ENCODE measurements at regions not wholly inside any gene's neighbourhood (a gene's known extent, or its start where the extent isn't known, plus 50 kb on each side); places are given as distances from the start of the nearest gene placed in this dataset.
"Not testable (repeated sequence)": the region's sequence is repeated elsewhere in the genome, so short reads cannot be mapped to it uniquely, and the experiment has no call there.

GRCh38 chr21:35601211-35601610, 459.1 kb downstream of the SETD4 start:
- Histone ChIP-seq H3K36me3 (ENCODE audit: control insufficient read depth in 5 of 5, insufficient read depth in 5 of 5, low read length in 5 of 5) (no peaks in the 10 kb centered on the region), H3K27ac (ENCODE audit: low read depth, low read length) (no peak overlapping the region), H3K9me3 (ENCODE audit: control insufficient read depth in 5 of 5, low read length in 5 of 5) (no peaks in the 10 kb centered on the region), H3K27me3 (ENCODE audit: control insufficient read depth in 5 of 5, insufficient read depth in 4 of 5, low read length in 5 of 5) (peaks cover 0 to 5% (median 4%) of the 10 kb centered on the region in 5 donors), H3K4me3 (ENCODE audit: low read depth in 1 of 5, low read length in 5 of 5) (no peak overlapping the region), H3K9ac (ENCODE audit: low read length in 5 of 5) (no peak overlapping the region), H3K4me1 (ENCODE audit: control insufficient read depth in 5 of 5, insufficient read depth in 5 of 5, low read length in 5 of 5) (no peaks in the 10 kb centered on the region)

- Histone ChIP-seq H3K27me3 (ENCODE audit: control insufficient read depth in 5 of 5, insufficient read depth in 4 of 5, low read length in 5 of 5) (peaks cover 0 to 5% (median 4%) of the 10 kb centered on the region in 5 donors), H3K9me3 (ENCODE audit: control insufficient read depth in 5 of 5, low read length in 5 of 5) (no peaks in the 10 kb centered on the region), H3K9ac (ENCODE audit: low read length in 5 of 5) (no peak overlapping the region), H3K27ac (ENCODE audit: low read depth, low read length) (no peak overlapping the region), H3K36me3 (ENCODE audit: control insufficient read depth in 5 of 5, insufficient read depth in 5 of 5, low read length in 5 of 5) (no peaks in the 10 kb centered on the region), H3K4me1 (ENCODE audit: control insufficient read depth in 5 of 5, insufficient read depth in 5 of 5, low read length in 5 of 5) (no peaks in the 10 kb centered on the region), H3K4me3 (ENCODE audit: low read depth in 1 of 5, low read length in 5 of 5) (no peak overlapping the region)
Observed at GRCh38 chr21:35599164-35599563, 461.2 kb downstream of the SETD4 start.

GRCh38 chr21:35597750-35598339, 462.5 kb downstream of the SETD4 start:
- Histone ChIP-seq H3K4me3 (ENCODE audit: low read depth in 1 of 5, low read length in 5 of 5) (no peak overlapping the region), H3K27ac (ENCODE audit: low read depth, low read length) (no peak overlapping the region), H3K4me1 (ENCODE audit: control insufficient read depth in 5 of 5, insufficient read depth in 5 of 5, low read length in 5 of 5) (no peaks in the 10 kb centered on the region), H3K27me3 (ENCODE audit: control insufficient read depth in 5 of 5, insufficient read depth in 4 of 5, low read length in 5 of 5) (peaks cover 0 to 5% (median 0%) of the 10 kb centered on the region in 5 donors), H3K36me3 (ENCODE audit: control insufficient read depth in 5 of 5, insufficient read depth in 5 of 5, low read length in 5 of 5) (no peaks in the 10 kb centered on the region), H3K9me3 (ENCODE audit: control insufficient read depth in 5 of 5, low read length in 5 of 5) (no peaks in the 10 kb centered on the region), H3K9ac (ENCODE audit: low read length in 5 of 5) (no peak overlapping the region)

- Histone ChIP-seq H3K36me3 (ENCODE audit: control insufficient read depth in 5 of 5, insufficient read depth in 5 of 5, low read length in 5 of 5) (no peaks in the 10 kb centered on the region), H3K9me3 (ENCODE audit: control insufficient read depth in 5 of 5, low read length in 5 of 5) (no peaks in the 10 kb centered on the region)
Observed at GRCh38 chr21:35594905-35595304, 465.4 kb downstream of the SETD4 start.

GRCh38 chr21:35593000-35593502, 467.3 kb downstream of the SETD4 start:
- no peak overlapping the region for H3K4me3 ChIP-seq (ENCODE audit: low read depth in 1 of 5, low read length in 5 of 5)
- H3K36me3 ChIP-seq (ENCODE audit: control insufficient read depth in 5 of 5, insufficient read depth in 5 of 5, low read length in 5 of 5), result no peaks in the 10 kb centered on the region
- peaks cover 0 to 2% (median 0%) of the 10 kb centered on the region in 5 donors for H3K27me3 ChIP-seq (ENCODE audit: control insufficient read depth in 5 of 5, insufficient read depth in 4 of 5, low read length in 5 of 5)
- H3K9me3 ChIP-seq (ENCODE audit: control insufficient read depth in 5 of 5, low read length in 5 of 5), result no peaks in the 10 kb centered on the region
- no peak overlapping the region for H3K27ac ChIP-seq (ENCODE audit: low read depth, low read length)
- no peak overlapping the region for H3K9ac ChIP-seq (ENCODE audit: low read length in 5 of 5)
- no peaks in the 10 kb centered on the region for H3K4me1 ChIP-seq (ENCODE audit: control insufficient read depth in 5 of 5, insufficient read depth in 5 of 5, low read length in 5 of 5)

More at GRCh38 chr21:35594905-35595304, 465.4 kb downstream of the SETD4 start:
- H3K9ac ChIP-seq (ENCODE audit: low read length in 5 of 5), result no peak overlapping the region
- H3K4me1 ChIP-seq (ENCODE audit: control insufficient read depth in 5 of 5, insufficient read depth in 5 of 5, low read length in 5 of 5), result no peaks in the 10 kb centered on the region
- no peak overlapping the region for H3K4me3 ChIP-seq (ENCODE audit: low read depth in 1 of 5, low read length in 5 of 5)
- H3K27ac ChIP-seq (ENCODE audit: low read depth, low read length), result no peak overlapping the region
- H3K27me3 ChIP-seq (ENCODE audit: control insufficient read depth in 5 of 5, insufficient read depth in 4 of 5, low read length in 5 of 5), result peaks cover 0 to 5% (median 0%) of the 10 kb centered on the region in 5 donors

- not testable (repeated sequence) for H3K27ac ChIP-seq (ENCODE audit: low read depth, low read length); H3K36me3 ChIP-seq (ENCODE audit: control insufficient read depth in 5 of 5, insufficient read depth in 5 of 5, low read length in 5 of 5); H3K4me1 ChIP-seq (ENCODE audit: control insufficient read depth in 5 of 5, insufficient read depth in 5 of 5, low read length in 5 of 5); H3K9ac ChIP-seq (ENCODE audit: low read length in 5 of 5); H3K9me3 ChIP-seq (ENCODE audit: control insufficient read depth in 5 of 5, low read length in 5 of 5); H3K4me3 ChIP-seq (ENCODE audit: low read depth in 1 of 5, low read length in 5 of 5); H3K27me3 ChIP-seq (ENCODE audit: control insufficient read depth in 5 of 5, insufficient read depth in 4 of 5, low read length in 5 of 5)
Observed at GRCh38 chr21:35590284-35590683, 470.0 kb downstream of the SETD4 start.

GRCh38 chr21:35587841-35588380, 472.4 kb downstream of the SETD4 start:
- H3K4me1 ChIP-seq (ENCODE audit: control insufficient read depth in 5 of 5, insufficient read depth in 5 of 5, low read length in 5 of 5), result no peaks in the 10 kb centered on the region
- H3K27me3 ChIP-seq (ENCODE audit: control insufficient read depth in 5 of 5, insufficient read depth in 4 of 5, low read length in 5 of 5), result peaks cover 0 to 2% (median 0%) of the 10 kb centered on the region in 5 donors
- H3K9ac ChIP-seq (ENCODE audit: low read length in 5 of 5), result no peak overlapping the region
- no peak overlapping the region for H3K27ac ChIP-seq (ENCODE audit: low read depth, low read length)
- H3K4me3 ChIP-seq (ENCODE audit: low read depth in 1 of 5, low read length in 5 of 5), result no peak overlapping the region
- H3K9me3 ChIP-seq (ENCODE audit: control insufficient read depth in 5 of 5, low read length in 5 of 5), result no peaks in the 10 kb centered on the region
- no peaks in the 10 kb centered on the region for H3K36me3 ChIP-seq (ENCODE audit: control insufficient read depth in 5 of 5, insufficient read depth in 5 of 5, low read length in 5 of 5)

GRCh38 chr21:35586305-35586704, 474.0 kb downstream of the SETD4 start:
- Histone ChIP-seq H3K27ac (ENCODE audit: low read depth, low read length) (no peak overlapping the region), H3K36me3 (ENCODE audit: control insufficient read depth in 5 of 5, insufficient read depth in 5 of 5, low read length in 5 of 5) (no peaks in the 10 kb centered on the region), H3K4me3 (ENCODE audit: low read depth in 1 of 5, low read length in 5 of 5) (no peak overlapping the region), H3K9me3 (ENCODE audit: control insufficient read depth in 5 of 5, low read length in 5 of 5) (no peaks in the 10 kb centered on the region), H3K27me3 (ENCODE audit: control insufficient read depth in 5 of 5, insufficient read depth in 4 of 5, low read length in 5 of 5) (peaks cover 0 to 2% (median 0%) of the 10 kb centered on the region in 5 donors), H3K9ac (ENCODE audit: low read length in 5 of 5) (no peak overlapping the region), H3K4me1 (ENCODE audit: control insufficient read depth in 5 of 5, insufficient read depth in 5 of 5, low read length in 5 of 5) (no peaks in the 10 kb centered on the region)

- peaks cover 0 to 2% (median 0%) of the 10 kb centered on the region in 5 donors for H3K27me3 ChIP-seq (ENCODE audit: control insufficient read depth in 5 of 5, insufficient read depth in 4 of 5, low read length in 5 of 5)
- no peak overlapping the region for H3K27ac ChIP-seq (ENCODE audit: low read depth, low read length)
- H3K9me3 ChIP-seq (ENCODE audit: control insufficient read depth in 5 of 5, low read length in 5 of 5), result no peaks in the 10 kb centered on the region
- H3K4me1 ChIP-seq (ENCODE audit: control insufficient read depth in 5 of 5, insufficient read depth in 5 of 5, low read length in 5 of 5), result no peaks in the 10 kb centered on the region
- no peaks in the 10 kb centered on the region for H3K36me3 ChIP-seq (ENCODE audit: control insufficient read depth in 5 of 5, insufficient read depth in 5 of 5, low read length in 5 of 5)
- H3K9ac ChIP-seq (ENCODE audit: low read length in 5 of 5), result no peak overlapping the region
- no peak overlapping the region for H3K4me3 ChIP-seq (ENCODE audit: low read depth in 1 of 5, low read length in 5 of 5)
Observed at GRCh38 chr21:35585878-35586277, 474.4 kb downstream of the SETD4 start.

GRCh38 chr21:35585155-35585554, 475.2 kb downstream of the SETD4 start:
- H3K9me3 ChIP-seq (ENCODE audit: control insufficient read depth in 5 of 5, low read length in 5 of 5), result no peaks in the 10 kb centered on the region
- no peaks in the 10 kb centered on the region for H3K4me1 ChIP-seq (ENCODE audit: control insufficient read depth in 5 of 5, insufficient read depth in 5 of 5, low read length in 5 of 5)
- H3K27ac ChIP-seq (ENCODE audit: low read depth, low read length), result no peak overlapping the region
- peaks cover 0 to 2% (median 0%) of the 10 kb centered on the region in 5 donors for H3K27me3 ChIP-seq (ENCODE audit: control insufficient read depth in 5 of 5, insufficient read depth in 4 of 5, low read length in 5 of 5)
- H3K4me3 ChIP-seq (ENCODE audit: low read depth in 1 of 5, low read length in 5 of 5), result no peak overlapping the region
- H3K9ac ChIP-seq (ENCODE audit: low read length in 5 of 5), result no peak overlapping the region
- no peaks in the 10 kb centered on the region for H3K36me3 ChIP-seq (ENCODE audit: control insufficient read depth in 5 of 5, insufficient read depth in 5 of 5, low read length in 5 of 5)

All from subcutaneous abdominal adipose tissue (tissue), 5 donors.